Stimulated activated memory B cell treated with anti-CD40 and anti-IgM and Interleukin-4, amounts not matched to agents 10 μg/mL and 1 μg/mL and 100 μg/mL, for 72 hours (primary cell): ENCODE measurements at regions not wholly inside any gene's neighbourhood (a gene's known extent, or its start where the extent isn't known, plus 50 kb on each side); places are given as distances from the start of the nearest gene placed in this dataset.

ENCODE experiments used
- ATAC-seq: fragments of 150-1000 bp; cut with Tn5 transposase; 2 replicates; pipeline ENCODE4 v1.10.0; 2021
- H3K27ac Mint-ChIP-seq: one replicate; pipeline ENCODE4 v1.8.0; 2022; ENCODE audit warnings: mild to moderate bottlenecking, mixed read lengths
- H3K27me3 Mint-ChIP-seq: one replicate; pipeline ENCODE4 v1.8.0; 2022; ENCODE audit warnings: mixed read lengths
- H3K36me3 Mint-ChIP-seq: one replicate; pipeline ENCODE4 v1.8.0; 2022; ENCODE audit warnings: mixed read lengths
- H3K4me1 Mint-ChIP-seq: one replicate; pipeline ENCODE4 v1.8.0; 2022; ENCODE audit warnings: mixed read lengths
- H3K4me3 Mint-ChIP-seq: one replicate; pipeline ENCODE4 v1.8.0; 2022; ENCODE audit warnings: mild to moderate bottlenecking, moderate library complexity, mixed read lengths
- H3K9me3 Mint-ChIP-seq: one replicate; pipeline ENCODE4 v1.8.0; 2022; ENCODE audit warnings: mixed read lengths

- Mint-ChIP-seq H3K4me3 (no peak overlapping the region), H3K27ac (no peak overlapping the region), H3K27me3 (no peaks in the 10 kb centered on the region), H3K4me1 (no peaks in the 10 kb centered on the region), H3K9me3 (no peaks in the 10 kb centered on the region), H3K36me3 (no peaks in the 10 kb centered on the region)
- no peak for ATAC-seq
Measured at GRCh38 chr6:105952326-105952725, 133.8 kb upstream of the PRDM1 start.

GRCh38 chr6:105951322-105951721, 134.8 kb upstream of the PRDM1 start:
- no peak for ATAC-seq
- H3K4me3 Mint-ChIP-seq = no peak overlapping the region
- H3K27ac Mint-ChIP-seq = no peak overlapping the region
- H3K36me3 Mint-ChIP-seq = no peaks in the 10 kb centered on the region
- no peaks in the 10 kb centered on the region for H3K9me3 Mint-ChIP-seq
- H3K4me1 Mint-ChIP-seq = no peaks in the 10 kb centered on the region
- H3K27me3 Mint-ChIP-seq = no peaks in the 10 kb centered on the region

DNA sequence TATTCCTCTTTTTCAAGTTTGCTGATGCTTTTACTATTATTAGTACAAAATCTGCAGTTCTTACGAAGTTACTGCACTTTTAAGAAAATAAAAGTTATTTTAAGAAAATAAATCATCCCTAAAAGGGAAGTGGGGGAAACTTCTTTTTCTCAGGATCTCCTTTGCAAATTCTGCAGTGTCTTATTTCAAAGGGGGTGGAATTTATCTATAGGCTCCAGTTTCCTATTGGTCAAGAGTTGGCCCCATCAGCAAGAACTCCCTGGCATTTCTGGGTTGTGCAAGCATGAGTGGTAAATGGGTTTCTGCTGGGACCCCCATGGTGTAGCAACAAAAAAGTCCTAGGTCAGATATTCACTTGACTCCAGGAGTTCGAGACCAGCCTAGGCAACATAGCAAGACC, 136.3 kb upstream of the PRDM1 start:
- Mint-ChIP-seq H3K9me3 (no peaks in the 10 kb centered on the region), H3K36me3 (no peaks in the 10 kb centered on the region), H3K27me3 (peaks cover 11% of the 10 kb centered on the region), H3K4me3 (no peak overlapping the region), H3K4me1 (no peaks in the 10 kb centered on the region), H3K27ac (no peak overlapping the region)
- no peak for ATAC-seq

- H3K4me3 Mint-ChIP-seq = no peak overlapping the region
- no peaks in the 10 kb centered on the region for H3K9me3 Mint-ChIP-seq
- H3K4me1 Mint-ChIP-seq = no peaks in the 10 kb centered on the region
- H3K27ac Mint-ChIP-seq = no peak overlapping the region
- H3K27me3 Mint-ChIP-seq = peaks cover 11% of the 10 kb centered on the region
- no peaks in the 10 kb centered on the region for H3K36me3 Mint-ChIP-seq
- ATAC-seq = no peak
Measured at GRCh38 chr6:105943514-105943913, 142.6 kb upstream of the PRDM1 start.

DNA sequence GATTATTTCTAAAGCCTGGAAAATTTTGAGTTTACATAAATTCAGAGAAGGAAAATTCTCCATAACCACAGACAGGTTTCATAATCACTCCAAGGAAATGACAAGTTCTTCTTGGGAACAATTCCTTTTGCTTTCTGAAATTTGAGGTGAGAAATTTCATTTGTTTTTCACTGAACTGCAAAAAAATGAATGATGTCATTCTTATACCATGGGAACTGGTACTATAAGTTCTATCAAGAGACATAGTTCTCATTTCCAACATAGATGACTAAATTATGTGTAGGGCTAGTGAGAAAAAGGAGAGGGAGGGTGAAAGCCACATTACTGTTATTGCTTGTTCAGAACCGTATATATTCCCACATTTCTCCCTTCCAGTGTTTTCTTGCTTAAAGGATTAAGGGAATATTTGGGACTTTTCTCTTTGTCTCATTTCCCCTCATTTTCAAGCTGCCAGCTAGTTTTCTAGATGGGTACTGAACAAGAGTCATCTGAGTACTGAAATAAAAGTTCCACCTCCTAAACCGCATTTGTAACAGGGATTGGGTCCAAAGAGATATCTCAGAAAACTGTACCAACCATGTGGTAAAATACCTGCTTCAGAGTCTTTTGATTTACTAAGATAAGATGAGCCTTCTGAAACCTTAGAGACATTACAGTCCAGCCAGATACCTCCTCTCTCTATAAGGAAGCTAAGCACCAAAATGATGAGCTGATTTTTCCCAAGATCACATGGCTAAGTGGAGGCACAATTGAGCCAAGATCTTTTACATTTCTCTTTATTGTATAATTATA, 144.3 kb upstream of the PRDM1 start:
- H3K27me3 Mint-ChIP-seq = peaks cover 11% of the 10 kb centered on the region
- no peaks in the 10 kb centered on the region for H3K36me3 Mint-ChIP-seq
- no peak for ATAC-seq
- no peaks in the 10 kb centered on the region for H3K9me3 Mint-ChIP-seq
- no peak overlapping the region for H3K4me3 Mint-ChIP-seq
- no peaks in the 10 kb centered on the region for H3K4me1 Mint-ChIP-seq
- no peak overlapping the region for H3K27ac Mint-ChIP-seq

GRCh38 chr6:105940990-105941389, 145.1 kb upstream of the PRDM1 start:
- no peak overlapping the region for H3K27ac Mint-ChIP-seq
- H3K9me3 Mint-ChIP-seq = no peaks in the 10 kb centered on the region

GRCh38 chr6:105936972-105937371, 149.2 kb upstream of the PRDM1 start:
- H3K36me3 Mint-ChIP-seq = no peaks in the 10 kb centered on the region
- no peak overlapping the region for H3K27ac Mint-ChIP-seq
- H3K4me3 Mint-ChIP-seq = no peak overlapping the region
- H3K27me3 Mint-ChIP-seq = no peaks in the 10 kb centered on the region
- H3K9me3 Mint-ChIP-seq = peaks cover 3% of the 10 kb centered on the region
- no peaks in the 10 kb centered on the region for H3K4me1 Mint-ChIP-seq
- ATAC-seq = no peak

More at GRCh38 chr6:105940990-105941389, 145.1 kb upstream of the PRDM1 start:
- H3K27me3 Mint-ChIP-seq = peaks cover 10% of the 10 kb centered on the region
- H3K4me3 Mint-ChIP-seq = no peak overlapping the region
- no peaks in the 10 kb centered on the region for H3K4me1 Mint-ChIP-seq
- no peak for ATAC-seq
- H3K36me3 Mint-ChIP-seq = no peaks in the 10 kb centered on the region

DNA sequence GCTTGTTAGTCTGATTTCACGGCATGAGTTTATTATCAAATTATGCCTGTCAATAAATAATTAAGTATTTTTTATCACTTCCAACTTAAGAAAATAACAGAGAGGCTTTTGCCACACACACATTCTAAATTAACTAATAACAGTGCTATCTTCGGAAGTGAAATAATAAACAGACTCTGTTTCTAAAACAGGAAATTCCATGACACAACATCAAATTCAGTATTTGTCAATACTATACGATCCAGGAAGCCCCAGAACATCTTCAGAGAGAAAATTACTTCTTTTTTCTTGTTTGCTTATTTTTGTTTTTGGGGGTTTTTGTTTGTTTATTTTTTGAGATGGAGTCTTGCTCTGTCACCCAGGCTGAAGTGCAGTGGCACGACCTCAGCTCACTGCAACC, 150.7 kb upstream of the PRDM1 start:
- H3K4me3 Mint-ChIP-seq = no peak overlapping the region
- H3K4me1 Mint-ChIP-seq = no peaks in the 10 kb centered on the region
- no peak overlapping the region for H3K27ac Mint-ChIP-seq
- H3K27me3 Mint-ChIP-seq = no peaks in the 10 kb centered on the region
- H3K36me3 Mint-ChIP-seq = no peaks in the 10 kb centered on the region
- no peak for ATAC-seq
- H3K9me3 Mint-ChIP-seq = peaks cover 3% of the 10 kb centered on the region

- H3K4me1 Mint-ChIP-seq = no peaks in the 10 kb centered on the region
- peaks cover 3% of the 10 kb centered on the region for H3K9me3 Mint-ChIP-seq
- ATAC-seq = no peak
Measured at GRCh38 chr6:105934708-105935107, 151.4 kb upstream of the PRDM1 start.

DNA sequence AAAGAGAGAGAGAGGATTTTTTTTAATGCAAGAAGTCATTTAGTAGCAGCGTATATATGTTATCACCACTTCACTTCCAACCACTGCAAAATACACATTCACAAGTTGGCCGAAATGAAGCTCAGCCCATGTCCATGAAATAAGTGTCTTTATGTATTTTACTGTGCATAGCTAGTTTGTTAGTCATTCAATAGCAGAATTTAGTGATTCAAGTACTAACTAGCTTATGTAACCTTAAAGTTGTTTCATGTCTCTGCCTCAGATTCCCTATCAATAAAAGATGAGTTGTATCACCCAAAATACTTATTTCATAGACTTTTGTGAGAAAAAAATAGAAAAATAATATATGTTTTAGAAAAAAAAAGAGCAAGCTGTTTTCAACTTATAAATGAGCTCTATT, 153.7 kb upstream of the PRDM1 start:
- Mint-ChIP-seq H3K27ac (no peak overlapping the region), H3K9me3 (peaks cover 3% of the 10 kb centered on the region), H3K4me1 (no peaks in the 10 kb centered on the region), H3K4me3 (no peak overlapping the region), H3K27me3 (no peaks in the 10 kb centered on the region), H3K36me3 (no peaks in the 10 kb centered on the region)
- no peak for ATAC-seq

More at GRCh38 chr6:105934708-105935107, 151.4 kb upstream of the PRDM1 start:
- H3K27me3 Mint-ChIP-seq = no peaks in the 10 kb centered on the region
- H3K27ac Mint-ChIP-seq = no peak overlapping the region
- H3K36me3 Mint-ChIP-seq = no peaks in the 10 kb centered on the region
- no peak overlapping the region for H3K4me3 Mint-ChIP-seq

- Mint-ChIP-seq H3K27ac (no peak overlapping the region), H3K27me3 (peaks cover 6% of the 10 kb centered on the region), H3K4me1 (no peaks in the 10 kb centered on the region), H3K4me3 (no peak overlapping the region), H3K9me3 (peaks cover 3% of the 10 kb centered on the region), H3K36me3 (no peaks in the 10 kb centered on the region)
- ATAC-seq = no peak
Measured at GRCh38 chr6:105929626-105930025, 156.5 kb upstream of the PRDM1 start.

DNA sequence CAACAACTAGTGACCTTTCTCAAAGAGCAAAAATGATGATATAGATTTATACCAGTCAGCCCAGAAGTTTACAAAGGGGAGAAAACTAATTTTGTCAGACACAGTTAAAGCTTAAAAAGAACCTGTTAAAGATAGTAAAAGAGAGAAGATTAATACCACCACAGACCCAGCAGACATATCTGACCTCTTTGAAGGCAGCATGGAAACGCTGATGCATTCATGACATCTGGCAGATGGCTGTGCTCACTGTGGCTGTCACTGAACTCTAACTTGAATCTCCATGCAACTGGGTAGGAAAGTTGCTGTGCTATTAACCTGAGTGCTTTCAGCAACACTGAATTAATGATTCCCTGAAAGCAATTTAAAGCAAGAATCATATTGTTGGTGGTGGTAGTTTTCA, 159.8 kb upstream of the PRDM1 start:
- ATAC-seq = no peak
- H3K4me1 Mint-ChIP-seq = no peaks in the 10 kb centered on the region
- no peak overlapping the region for H3K4me3 Mint-ChIP-seq
- H3K9me3 Mint-ChIP-seq = peaks cover 2% of the 10 kb centered on the region
- no peak overlapping the region for H3K27ac Mint-ChIP-seq
- H3K36me3 Mint-ChIP-seq = no peaks in the 10 kb centered on the region
- H3K27me3 Mint-ChIP-seq = peaks cover 28% of the 10 kb centered on the region

- no peak for ATAC-seq
- H3K27ac Mint-ChIP-seq = no peak overlapping the region
- peaks cover 28% of the 10 kb centered on the region for H3K27me3 Mint-ChIP-seq
- no peaks in the 10 kb centered on the region for H3K36me3 Mint-ChIP-seq
- H3K4me1 Mint-ChIP-seq = no peaks in the 10 kb centered on the region
- H3K9me3 Mint-ChIP-seq = peaks cover 2% of the 10 kb centered on the region
- H3K4me3 Mint-ChIP-seq = no peak overlapping the region
Measured at GRCh38 chr6:105925706-105926105, 160.4 kb upstream of the PRDM1 start.

DNA sequence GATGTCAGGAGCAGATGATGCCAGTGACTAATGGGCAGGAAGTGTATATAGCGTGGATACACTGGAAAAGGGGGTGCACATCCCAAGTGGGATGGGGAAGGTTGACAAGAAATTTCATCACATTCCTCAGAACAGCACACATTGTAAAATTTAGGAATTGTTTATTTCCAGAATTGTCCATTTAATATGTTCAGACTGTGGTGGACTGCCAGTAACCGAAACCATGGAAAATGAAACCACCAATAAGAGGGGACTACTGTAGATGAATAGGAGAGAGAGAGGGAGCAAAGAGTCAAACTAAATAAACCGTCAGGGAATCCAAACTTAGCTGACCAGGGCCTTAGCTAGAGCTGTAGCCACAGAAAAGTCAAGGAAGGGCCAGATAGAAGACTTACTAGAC, 164.4 kb upstream of the PRDM1 start:
- Mint-ChIP-seq H3K9me3 (peaks cover 2% of the 10 kb centered on the region), H3K4me1 (no peaks in the 10 kb centered on the region), H3K27ac (no peak overlapping the region), H3K36me3 (no peaks in the 10 kb centered on the region), H3K4me3 (no peak overlapping the region), H3K27me3 (peaks cover 39% of the 10 kb centered on the region)
- no peak for ATAC-seq

DNA sequence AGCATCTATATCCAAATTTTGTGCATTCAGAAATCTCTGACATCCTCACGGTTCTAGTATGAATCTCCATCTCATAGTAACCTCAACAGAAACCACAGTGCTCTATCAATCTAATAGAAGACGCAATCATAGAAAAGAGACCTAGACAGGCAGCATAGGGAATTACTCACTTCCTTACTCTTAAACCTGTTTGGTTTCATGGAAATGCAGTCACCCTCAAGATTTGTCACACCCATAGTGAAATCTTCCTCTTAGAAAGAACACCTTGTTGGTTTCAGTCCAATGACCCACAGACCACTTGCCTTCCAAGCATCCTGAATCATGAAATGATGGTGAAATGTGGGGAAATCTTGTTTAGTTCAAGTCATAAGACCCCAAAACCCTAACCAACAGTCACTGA, 166.1 kb upstream of the PRDM1 start:
- Mint-ChIP-seq H3K4me3 (no peak overlapping the region), H3K27ac (no peak overlapping the region), H3K4me1 (no peaks in the 10 kb centered on the region), H3K36me3 (no peaks in the 10 kb centered on the region), H3K27me3 (peaks cover 38% of the 10 kb centered on the region), H3K9me3 (peaks cover 2% of the 10 kb centered on the region)
- no peak for ATAC-seq

GRCh38 chr6:105917038-105917695, 169.0 kb upstream of the PRDM1 start:
- no peaks in the 10 kb centered on the region for H3K36me3 Mint-ChIP-seq
- no peaks in the 10 kb centered on the region for H3K4me1 Mint-ChIP-seq
- H3K9me3 Mint-ChIP-seq = no peaks in the 10 kb centered on the region
- no peak overlapping the region for H3K4me3 Mint-ChIP-seq
- H3K27me3 Mint-ChIP-seq = peaks cover 32% of the 10 kb centered on the region
- no peak for ATAC-seq
- no peak overlapping the region for H3K27ac Mint-ChIP-seq
